Posterior vena cava (tissue), 2 donors: ENCODE measurements at regions not wholly inside any gene's neighbourhood (a gene's known extent, or its start where the extent isn't known, plus 50 kb on each side); places are given as distances from the start of the nearest gene placed in this dataset.

Source experiments
- DNase-seq: peaks from one replicate; pipeline ENCODE4 v3.0.0-alpha.2; 2020; ENCODE audit warnings: low spot score
- intact Hi-C, 2 donors: fragments of 100-400 bp; cut with DNase I; formaldehyde crosslinking; loops; one replicate each; pipeline versions ENCODE4 v1.14.1 to v1.14.2; 2022 to 2023
- donor health status: DM: yes; HTN: yes; CAD: no.
- donor health status: DM: yes; HTN: yes; CAD: no.

- no peak for DNase-seq
- intact Hi-C loops, result no loop called here
These were observed 207.3 kb downstream of the ARRDC4 start for GRCh38 chr15:98167722-98168268.

GRCh38 chr15:98169551-98169950, 209.0 kb downstream of the ARRDC4 start:
- no peak for DNase-seq
- intact Hi-C loops, result no loop called here

GRCh38 chr15:98174286-98174685, 213.8 kb downstream of the ARRDC4 start:
- no peak for DNase-seq
- intact Hi-C loops, result no loop called here

GRCh38 chr15:98174841-98175240, 214.3 kb downstream of the ARRDC4 start:
- intact Hi-C loops, result loop anchor here in 1 of 2 donors (5.0 kb wide), 1 partner anchor 273 kb away; no protein-coding TSS in a partner anchor
- DNase-seq, result no peak

- intact Hi-C loops, result loop anchor here in 1 of 2 donors (5.0 kb wide), 1 partner anchor 276 kb away; no protein-coding TSS in a partner anchor
These were observed 217.6 kb downstream of the ARRDC4 start for GRCh38 chr15:98177966-98178592.

GRCh38 chr15:98178861-98179260, 218.4 kb downstream of the ARRDC4 start:
- intact Hi-C loops, result loop anchor here in 1 of 2 donors (5.0 kb wide), 1 partner anchor 277 kb away; no protein-coding TSS in a partner anchor
- no peak for DNase-seq

More at GRCh38 chr15:98177966-98178592, 217.6 kb downstream of the ARRDC4 start:
- DNase-seq, result no peak

GRCh38 chr15:98187549-98187948, 227.0 kb downstream of the ARRDC4 start:
- DNase-seq, result no peak
- intact Hi-C loops, result no loop called here

GRCh38 chr15:98190914-98191313, 230.4 kb downstream of the ARRDC4 start:
- intact Hi-C loops, result no loop called here
- no peak for DNase-seq

- intact Hi-C loops, result no loop called here
- DNase-seq, result no peak
These were observed 235.3 kb downstream of the ARRDC4 start for GRCh38 chr15:98195796-98196195.

GRCh38 chr15:98196371-98196770, 235.9 kb downstream of the ARRDC4 start:
- intact Hi-C loops, result no loop called here
- DNase-seq, result no peak

- no peak for DNase-seq
- intact Hi-C loops, result no loop called here
These were observed 241.8 kb downstream of the ARRDC4 start for GRCh38 chr15:98202256-98202655.

- no peak for DNase-seq
- intact Hi-C loops, result no loop called here
These were observed 243.6 kb downstream of the ARRDC4 start for GRCh38 chr15:98203872-98204660.

GRCh38 chr15:98207928-98208327, 247.4 kb downstream of the ARRDC4 start:
- intact Hi-C loops, result no loop called here
- no peak for DNase-seq

- intact Hi-C loops, result no loop called here
- DNase-seq, result no peak
These were observed 253.0 kb downstream of the ARRDC4 start for GRCh38 chr15:98213346-98213979.

GRCh38 chr15:98216166-98216565, 255.7 kb downstream of the ARRDC4 start:
- no peak for DNase-seq
- intact Hi-C loops, result no loop called here

GRCh38 chr15:98217356-98217755, 256.9 kb downstream of the ARRDC4 start:
- DNase-seq, result no peak

GRCh38 chr15:98221144-98221543, 260.6 kb downstream of the ARRDC4 start:
- no peak for DNase-seq
- intact Hi-C loops, result no loop called here

More at GRCh38 chr15:98217356-98217755, 256.9 kb downstream of the ARRDC4 start:
- intact Hi-C loops, result no loop called here

GRCh38 chr15:98221577-98221976, 261.1 kb downstream of the ARRDC4 start:
- DNase-seq, result no peak
- intact Hi-C loops, result no loop called here

- no peak for DNase-seq
- intact Hi-C loops, result no loop called here
These were observed 265.6 kb downstream of the ARRDC4 start for GRCh38 chr15:98226149-98226548.

GRCh38 chr15:98226578-98226977, 266.1 kb downstream of the ARRDC4 start:
- intact Hi-C loops, result no loop called here
- DNase-seq, result no peak
